ENCODE measurements at regions not wholly inside any gene's neighbourhood (a gene's known extent, or its start where the extent isn't known, plus 50 kb on each side); places are given as distances from the start of the nearest gene placed in this dataset.

DNA sequence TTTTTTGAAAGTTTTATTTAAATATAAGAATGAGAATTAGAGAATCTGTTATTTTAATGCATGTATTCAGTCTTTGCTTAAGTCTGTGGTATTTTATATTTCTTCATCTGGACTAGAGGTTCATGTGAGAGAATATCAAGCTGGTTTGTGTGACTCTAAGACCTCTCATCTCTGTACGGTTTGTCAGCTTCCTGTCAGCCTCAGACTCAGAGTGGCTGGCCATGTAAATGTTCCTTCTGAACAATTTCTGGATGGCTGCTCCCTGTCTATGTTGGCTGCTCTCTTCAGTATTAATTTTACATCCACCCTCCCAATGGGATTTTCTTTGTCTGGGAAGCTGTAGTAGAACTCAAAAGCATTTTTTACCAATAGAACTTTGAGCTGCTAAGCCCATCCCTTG, 225.3 kb upstream of the THUMPD2 start:
- H3K4me3 Mint-ChIP-seq: no peak overlapping the region
- Histone ChIP-seq H3K27ac (ENCODE audit: low read length) (no peak overlapping the region), H3K4me3 (ENCODE audit: control insufficient read depth in 1 of 2, extremely low read depth in 1 of 2, low read length in 1 of 2) (no peak overlapping the region), H3K9me3 (no peaks in the 10 kb centered on the region), H3K27me3 (replicated peaks in 1 of 2; ENCODE audit: control insufficient read depth in 2 of 2, extremely low read depth in 1 of 2, insufficient read depth in 2 of 2, low read length in 1 of 2) (no peaks in the 10 kb centered on the region), H3K36me3 (ENCODE audit: control insufficient read depth in 2 of 2, extremely low read depth in 1 of 2, insufficient read depth in 1 of 2, low read length in 1 of 2) (no peaks in the 10 kb centered on the region), H3K4me1 (ENCODE audit: control insufficient read depth in 1 of 2, extremely low read depth in 1 of 2, insufficient read depth in 2 of 2, low read length in 2 of 2) (no peaks in the 10 kb centered on the region)
- DNase-seq (no peak), ATAC-seq (replicated peaks in 1 of 4) (no peak)
- no peaks in the 10 kb centered on the region for H3K9me3 Mint-ChIP-seq
- ChIA-PET POLR2A (no interaction called here), CTCF (no interaction called here)
- H3K4me1 Mint-ChIP-seq: no peaks in the 10 kb centered on the region
- no peak overlapping the region for H3K27ac Mint-ChIP-seq
- H3K27me3 Mint-ChIP-seq: no peaks in the 10 kb centered on the region
- no peaks in the 10 kb centered on the region for H3K36me3 Mint-ChIP-seq
- no CpG with 5 or more reads among the region's 1 CpG for WGBS (ENCODE audit: insufficient coverage)

DNA sequence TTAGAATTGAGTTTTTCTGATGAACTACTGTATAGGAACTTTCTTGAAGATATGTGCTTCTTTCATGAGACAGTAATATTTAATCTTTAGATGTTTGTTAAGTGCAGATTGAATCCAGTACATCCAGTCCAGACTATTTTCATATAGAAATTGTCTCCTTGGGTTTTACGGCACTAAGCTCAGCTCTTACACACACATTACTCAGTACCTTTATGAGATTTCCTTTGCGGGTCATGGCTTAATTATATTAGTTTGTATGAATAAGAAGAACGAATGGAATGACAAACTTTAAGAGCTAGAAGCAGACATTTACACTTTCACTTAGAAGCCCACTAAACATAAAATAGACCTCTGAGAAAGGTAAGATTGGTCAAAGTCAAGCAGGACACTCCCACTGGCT, 223.3 kb upstream of the THUMPD2 start:
- H3K9me3 ChIP-seq: no peaks in the 10 kb centered on the region
- Mint-ChIP-seq H3K36me3 (no peaks in the 10 kb centered on the region), H3K27ac (no peak overlapping the region), H3K4me3 (no peak overlapping the region), H3K4me1 (no peaks in the 10 kb centered on the region), H3K9me3 (no peaks in the 10 kb centered on the region), H3K27me3 (no peaks in the 10 kb centered on the region)
- no CpG with 5 or more reads among the region's 3 CpGs for WGBS (ENCODE audit: insufficient coverage)
- no peaks in the 10 kb centered on the region for H3K4me1 ChIP-seq (ENCODE audit: control insufficient read depth in 1 of 2, extremely low read depth in 1 of 2, insufficient read depth in 2 of 2, low read length in 2 of 2)
- POLR2A ChIA-PET: interaction anchor here in 1 of 2 donors (0.6 kb wide), 1 partner anchor 465 kb away, joined by 5 read pairs; no protein-coding TSS in a partner anchor
- no peak for DNase-seq
- no peak overlapping the region for H3K4me3 ChIP-seq (ENCODE audit: control insufficient read depth in 1 of 2, extremely low read depth in 1 of 2, low read length in 1 of 2)
- no peaks in the 10 kb centered on the region for H3K27me3 ChIP-seq (replicated peaks in 1 of 2; ENCODE audit: control insufficient read depth in 2 of 2, extremely low read depth in 1 of 2, insufficient read depth in 2 of 2, low read length in 1 of 2)
- no peaks in the 10 kb centered on the region for H3K36me3 ChIP-seq (ENCODE audit: control insufficient read depth in 2 of 2, extremely low read depth in 1 of 2, insufficient read depth in 1 of 2, low read length in 1 of 2)
- H3K27ac ChIP-seq (ENCODE audit: low read length): no peak overlapping the region
- ATAC-seq (replicated peaks in 1 of 4): no peak
- CTCF ChIA-PET: no interaction called here

DNA sequence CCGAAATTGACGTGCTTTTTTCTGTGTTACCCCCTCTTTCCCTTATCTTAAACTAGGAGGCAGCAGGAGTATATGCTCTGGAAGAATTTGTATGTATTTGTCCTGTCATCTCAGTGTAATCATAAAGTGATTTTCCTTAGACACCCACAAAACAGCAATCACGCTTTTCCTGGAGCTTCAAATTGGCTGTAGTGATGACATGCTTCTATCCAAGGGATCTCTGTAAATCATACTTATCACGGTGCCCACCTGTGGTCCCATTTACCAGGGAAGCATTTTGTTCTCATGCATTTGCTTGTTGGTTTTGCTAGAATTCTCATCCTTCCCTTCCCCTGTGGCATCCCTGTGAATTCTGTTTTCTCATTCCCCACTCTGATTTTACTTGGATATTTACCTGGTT, 220.8 kb upstream of the THUMPD2 start:
- Mint-ChIP-seq H3K4me3 (no peak overlapping the region), H3K4me1 (no peaks in the 10 kb centered on the region), H3K36me3 (no peaks in the 10 kb centered on the region), H3K27me3 (no peaks in the 10 kb centered on the region), H3K9me3 (no peaks in the 10 kb centered on the region), H3K27ac (no peak overlapping the region)
- ATAC-seq (replicated peaks in 1 of 4) (no peak), DNase-seq (no peak)
- ChIA-PET CTCF (no interaction called here), POLR2A (no interaction called here)
- Histone ChIP-seq H3K36me3 (ENCODE audit: control insufficient read depth in 2 of 2, extremely low read depth in 1 of 2, insufficient read depth in 1 of 2, low read length in 1 of 2) (no peaks in the 10 kb centered on the region), H3K9me3 (no peaks in the 10 kb centered on the region), H3K4me1 (ENCODE audit: control insufficient read depth in 1 of 2, extremely low read depth in 1 of 2, insufficient read depth in 2 of 2, low read length in 2 of 2) (no peaks in the 10 kb centered on the region), H3K27me3 (replicated peaks in 1 of 2; ENCODE audit: control insufficient read depth in 2 of 2, extremely low read depth in 1 of 2, insufficient read depth in 2 of 2, low read length in 1 of 2) (no peaks in the 10 kb centered on the region), H3K4me3 (ENCODE audit: control insufficient read depth in 1 of 2, extremely low read depth in 1 of 2, low read length in 1 of 2) (no peak overlapping the region), H3K27ac (ENCODE audit: low read length) (no peak overlapping the region)
- WGBS (ENCODE audit: insufficient coverage): no CpG with 5 or more reads among the region's 4 CpGs

DNA sequence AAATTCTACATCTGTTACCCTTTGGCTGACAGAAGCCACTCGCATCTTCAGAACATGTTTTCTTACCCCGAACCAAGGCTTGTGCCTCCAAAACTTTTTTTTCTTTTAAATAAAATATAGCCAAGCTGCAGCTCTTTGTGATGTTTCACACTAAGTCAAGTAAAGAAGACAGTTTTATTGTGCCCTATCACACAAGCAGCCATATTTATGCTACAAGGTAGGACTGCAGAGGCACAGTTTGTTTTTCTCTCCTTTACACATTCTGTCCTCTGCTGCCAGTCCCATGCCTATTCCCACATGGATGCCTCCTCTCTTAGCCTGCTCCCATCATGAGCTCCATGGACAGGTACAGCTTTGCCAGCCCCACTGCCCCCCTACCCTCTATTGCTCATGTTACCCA, 219.6 kb upstream of the THUMPD2 start:
- CTCF ChIA-PET: no interaction called here
- no CpG with 5 or more reads among the region's 2 CpGs for WGBS (ENCODE audit: insufficient coverage)
- no peak for ATAC-seq (replicated peaks in 1 of 4)

DNA sequence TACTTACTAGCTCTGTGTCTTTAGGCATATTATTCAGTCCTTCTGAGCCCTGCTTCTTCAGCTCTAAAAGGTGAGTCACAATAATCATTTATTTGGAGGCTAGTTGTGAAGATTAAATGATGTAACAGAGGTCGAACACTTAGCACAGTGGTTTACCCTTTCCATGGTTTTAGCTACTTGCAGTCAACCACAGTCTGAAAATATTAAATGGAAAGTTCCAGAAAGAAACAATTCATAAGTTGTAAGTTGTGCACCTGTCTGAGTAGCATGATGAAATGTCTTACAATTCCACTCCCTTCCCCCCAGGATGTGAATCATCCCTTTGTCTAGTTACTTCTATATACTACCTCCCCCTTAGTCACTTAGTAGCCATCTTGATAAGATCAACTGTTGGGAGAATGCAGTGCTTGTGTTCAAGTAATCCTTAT, 217.6 kb upstream of the THUMPD2 start:
- ChIA-PET CTCF (no interaction called here), POLR2A (no interaction called here)
- Histone ChIP-seq H3K27me3 (replicated peaks in 1 of 2; ENCODE audit: control insufficient read depth in 2 of 2, extremely low read depth in 1 of 2, insufficient read depth in 2 of 2, low read length in 1 of 2) (no peaks in the 10 kb centered on the region), H3K9me3 (no peaks in the 10 kb centered on the region), H3K36me3 (ENCODE audit: control insufficient read depth in 2 of 2, extremely low read depth in 1 of 2, insufficient read depth in 1 of 2, low read length in 1 of 2) (no peaks in the 10 kb centered on the region), H3K4me3 (ENCODE audit: control insufficient read depth in 1 of 2, extremely low read depth in 1 of 2, low read length in 1 of 2) (no peak overlapping the region), H3K4me1 (ENCODE audit: control insufficient read depth in 1 of 2, extremely low read depth in 1 of 2, insufficient read depth in 2 of 2, low read length in 2 of 2) (no peaks in the 10 kb centered on the region), H3K27ac (ENCODE audit: low read length) (no peak overlapping the region)
- no peak overlapping the region for H3K4me3 Mint-ChIP-seq
- H3K4me1 Mint-ChIP-seq: no peaks in the 10 kb centered on the region
- ATAC-seq (replicated peaks in 1 of 4): no peak
- no peak for DNase-seq
- H3K27me3 Mint-ChIP-seq: no peaks in the 10 kb centered on the region
- no peak overlapping the region for H3K27ac Mint-ChIP-seq
- no CpG with 5 or more reads among the region's 1 CpG for WGBS (ENCODE audit: insufficient coverage)
- H3K9me3 Mint-ChIP-seq: no peaks in the 10 kb centered on the region
- no peaks in the 10 kb centered on the region for H3K36me3 Mint-ChIP-seq

More for the DNA sequence above, 219.6 kb upstream of the THUMPD2 start:
- Histone ChIP-seq H3K27ac (ENCODE audit: low read length) (no peak overlapping the region), H3K36me3 (ENCODE audit: control insufficient read depth in 2 of 2, extremely low read depth in 1 of 2, insufficient read depth in 1 of 2, low read length in 1 of 2) (no peaks in the 10 kb centered on the region), H3K27me3 (replicated peaks in 1 of 2; ENCODE audit: control insufficient read depth in 2 of 2, extremely low read depth in 1 of 2, insufficient read depth in 2 of 2, low read length in 1 of 2) (no peaks in the 10 kb centered on the region), H3K4me1 (ENCODE audit: control insufficient read depth in 1 of 2, extremely low read depth in 1 of 2, insufficient read depth in 2 of 2, low read length in 2 of 2) (no peaks in the 10 kb centered on the region), H3K4me3 (ENCODE audit: control insufficient read depth in 1 of 2, extremely low read depth in 1 of 2, low read length in 1 of 2) (no peak overlapping the region), H3K9me3 (no peaks in the 10 kb centered on the region)
- Mint-ChIP-seq H3K4me3 (no peak overlapping the region), H3K4me1 (no peaks in the 10 kb centered on the region), H3K9me3 (no peaks in the 10 kb centered on the region), H3K36me3 (no peaks in the 10 kb centered on the region), H3K27ac (no peak overlapping the region), H3K27me3 (no peaks in the 10 kb centered on the region)
- POLR2A ChIA-PET: no interaction called here
- DNase-seq: no peak

DNA sequence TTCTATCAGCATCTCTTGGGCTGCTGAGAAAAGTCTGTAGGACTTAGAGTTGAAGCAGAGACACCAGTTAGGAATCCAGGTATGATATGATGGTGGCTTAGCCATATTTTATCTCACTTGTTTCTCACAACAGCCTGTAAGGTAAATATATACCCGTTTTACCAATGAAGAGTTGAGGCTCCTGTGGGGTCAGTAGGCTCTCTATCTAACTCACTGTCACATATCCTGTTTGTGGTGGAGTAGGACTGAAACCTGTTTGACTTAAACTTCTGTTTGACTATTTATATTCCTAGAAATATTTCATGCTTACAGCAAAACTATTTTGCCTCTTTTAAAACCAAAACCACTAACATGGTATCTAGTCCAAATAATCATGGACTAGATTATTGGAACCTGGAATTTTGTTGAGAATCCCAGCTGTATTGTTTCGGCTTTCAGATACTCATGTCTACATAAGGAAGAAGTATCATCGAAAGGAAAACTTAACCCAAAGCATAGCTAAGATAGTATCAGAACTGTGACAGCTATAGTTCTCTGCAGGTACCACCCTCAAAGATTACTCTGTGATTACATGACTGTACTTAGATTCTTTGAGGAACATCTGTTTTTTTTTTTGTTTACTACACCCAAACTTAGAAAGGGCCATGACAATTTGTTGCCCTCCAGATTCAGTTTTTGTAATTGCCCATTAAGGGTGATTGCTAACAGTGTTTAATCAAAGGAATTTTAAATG, 216.1 kb upstream of the THUMPD2 start:
- Mint-ChIP-seq H3K36me3 (no peaks in the 10 kb centered on the region), H3K27me3 (no peaks in the 10 kb centered on the region), H3K4me3 (no peak overlapping the region), H3K4me1 (no peaks in the 10 kb centered on the region), H3K27ac (no peak overlapping the region), H3K9me3 (no peaks in the 10 kb centered on the region)
- DNase-seq: no peak
- POLR2A ChIA-PET: no interaction called here
- Histone ChIP-seq H3K4me3 (ENCODE audit: control insufficient read depth in 1 of 2, extremely low read depth in 1 of 2, low read length in 1 of 2) (no peak overlapping the region), H3K9me3 (no peaks in the 10 kb centered on the region), H3K27me3 (replicated peaks in 1 of 2; ENCODE audit: control insufficient read depth in 2 of 2, extremely low read depth in 1 of 2, insufficient read depth in 2 of 2, low read length in 1 of 2) (no peaks in the 10 kb centered on the region), H3K4me1 (ENCODE audit: control insufficient read depth in 1 of 2, extremely low read depth in 1 of 2, insufficient read depth in 2 of 2, low read length in 2 of 2) (no peaks in the 10 kb centered on the region), H3K27ac (ENCODE audit: low read length) (no peak overlapping the region), H3K36me3 (ENCODE audit: control insufficient read depth in 2 of 2, extremely low read depth in 1 of 2, insufficient read depth in 1 of 2, low read length in 1 of 2) (no peaks in the 10 kb centered on the region)
- no CpG with 5 or more reads among the region's 3 CpGs for WGBS (ENCODE audit: insufficient coverage)
- ATAC-seq (replicated peaks in 1 of 4): no peak
- CTCF ChIA-PET: no interaction called here

DNA sequence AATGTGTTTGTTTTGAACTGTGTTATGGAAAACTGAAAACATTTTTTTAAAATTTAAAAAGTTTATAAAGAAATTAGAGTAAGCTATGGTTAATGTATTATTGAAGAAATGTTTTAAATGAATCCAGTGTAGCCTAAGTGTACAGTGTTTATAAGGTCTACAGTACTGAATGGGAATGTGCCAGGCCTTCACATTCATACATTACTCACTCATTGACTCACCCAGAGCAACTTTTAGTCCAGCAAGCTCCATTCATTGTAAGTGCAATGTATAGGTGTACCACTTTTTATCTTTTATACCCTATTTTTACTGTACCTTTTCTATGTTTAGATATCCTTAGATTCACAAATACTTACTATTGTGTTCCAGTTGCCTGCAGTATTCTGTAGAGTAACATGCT, 215.1 kb upstream of the THUMPD2 start:
- ChIA-PET POLR2A (no interaction called here), CTCF (no interaction called here)
- no peak overlapping the region for H3K4me3 ChIP-seq (ENCODE audit: control insufficient read depth in 1 of 2, extremely low read depth in 1 of 2, low read length in 1 of 2)
- no peak overlapping the region for H3K27ac ChIP-seq (ENCODE audit: low read length)
- no peaks in the 10 kb centered on the region for H3K9me3 Mint-ChIP-seq
- H3K36me3 ChIP-seq (ENCODE audit: control insufficient read depth in 2 of 2, extremely low read depth in 1 of 2, insufficient read depth in 1 of 2, low read length in 1 of 2): no peaks in the 10 kb centered on the region
- DNase-seq (no peak), ATAC-seq (replicated peaks in 1 of 4) (no peak)
- no peaks in the 10 kb centered on the region for H3K27me3 ChIP-seq (replicated peaks in 1 of 2; ENCODE audit: control insufficient read depth in 2 of 2, extremely low read depth in 1 of 2, insufficient read depth in 2 of 2, low read length in 1 of 2)
- H3K27ac Mint-ChIP-seq: no peak overlapping the region
- no peaks in the 10 kb centered on the region for H3K4me1 ChIP-seq (ENCODE audit: control insufficient read depth in 1 of 2, extremely low read depth in 1 of 2, insufficient read depth in 2 of 2, low read length in 2 of 2)
- no peaks in the 10 kb centered on the region for H3K36me3 Mint-ChIP-seq
- H3K9me3 ChIP-seq: no peaks in the 10 kb centered on the region
- no peaks in the 10 kb centered on the region for H3K4me1 Mint-ChIP-seq
- no peaks in the 10 kb centered on the region for H3K27me3 Mint-ChIP-seq
- H3K4me3 Mint-ChIP-seq: no peak overlapping the region
